ENCODE measurements at regions not wholly inside any gene's neighbourhood (a gene's known extent, or its start where the extent isn't known, plus 50 kb on each side); places are given as distances from the start of the nearest gene placed in this dataset.

GRCh38 chrX:97842468-97843199, 958.9 kb downstream of the RPA4 start:
- no peak overlapping the region for H3K27ac ChIP-seq (ENCODE audit: low read depth, low read length, poor library complexity, severe bottlenecking)
- H4K20me1 ChIP-seq (ENCODE audit: insufficient read depth, low read length), result no peaks in the 10 kb centered on the region
- ChIA-PET POLR2A (no interaction called here), CTCF (ENCODE audit: unreplicated experiment) (no interaction called here)
- H3K79me2 ChIP-seq (ENCODE audit: insufficient read depth, low read depth, low read length), result no peaks in the 10 kb centered on the region
- no peak overlapping the region for H3K4me3 ChIP-seq (ENCODE audit: low read depth, low read length, poor library complexity, severe bottlenecking)
- DNase-seq (ENCODE audit: low spot score), result no peak
- no peak overlapping the region for H3K4me2 ChIP-seq (ENCODE audit: low read length)
- no peaks in the 10 kb centered on the region for H3K9me3 ChIP-seq (ENCODE audit: low read length)
- H2AFZ ChIP-seq (ENCODE audit: low read length), result no peak overlapping the region
- H3K9me2 ChIP-seq (ENCODE audit: insufficient read depth, low read length), result no peaks in the 10 kb centered on the region
- no TSS peak for BruUV-seq (replicated peaks)
- intact Hi-C loops (cut with micrococcal nuclease; ENCODE audit: unreplicated experiment), result no loop called here
- no peaks in the 10 kb centered on the region for H3K4me1 ChIP-seq (ENCODE audit: insufficient read depth, low read length, poor library complexity, severe bottlenecking)
- no peak for TF ChIP-seq CTCF (conservative IDR thresholded peaks at IDR 0.05; ENCODE audit: low read length)
- no peak for TF ChIP-seq EZH2phosphoT487 (IDR thresholded peaks at IDR 0.05; ENCODE audit: borderline replicate concordance, low read depth, low read length)
- H3K36me3 ChIP-seq (ENCODE audit: insufficient read depth, low read length), result no peaks in the 10 kb centered on the region

- BruUV-seq (replicated peaks), result no TSS peak
- POLR2A ChIA-PET, result no interaction called here
- Histone ChIP-seq H3K9me2 (ENCODE audit: insufficient read depth, low read length) (no peaks in the 10 kb centered on the region), H3K27ac (ENCODE audit: low read depth, low read length, poor library complexity, severe bottlenecking) (no peak overlapping the region), H3K79me2 (ENCODE audit: insufficient read depth, low read depth, low read length) (no peaks in the 10 kb centered on the region), H3K36me3 (ENCODE audit: insufficient read depth, low read length) (no peaks in the 10 kb centered on the region), H3K9me3 (ENCODE audit: low read length) (no peaks in the 10 kb centered on the region), H3K4me2 (ENCODE audit: low read length) (no peak overlapping the region), H4K20me1 (ENCODE audit: insufficient read depth, low read length) (no peaks in the 10 kb centered on the region), H2AFZ (ENCODE audit: low read length) (no peak overlapping the region), H3K4me3 (ENCODE audit: low read depth, low read length, poor library complexity, severe bottlenecking) (no peak overlapping the region), H3K4me1 (ENCODE audit: insufficient read depth, low read length, poor library complexity, severe bottlenecking) (no peaks in the 10 kb centered on the region)
- TF ChIP-seq EZH2phosphoT487 (IDR thresholded peaks at IDR 0.05; ENCODE audit: borderline replicate concordance, low read depth, low read length) (no peak), CTCF (conservative IDR thresholded peaks at IDR 0.05; ENCODE audit: low read length) (no peak)
- intact Hi-C loops (cut with micrococcal nuclease; ENCODE audit: unreplicated experiment), result no loop called here
- DNase-seq (ENCODE audit: low spot score), result no peak
- CTCF ChIA-PET (ENCODE audit: unreplicated experiment), result no interaction called here
Observed at GRCh38 chrX:97843200-97843811, 959.6 kb downstream of the RPA4 start.

DNA sequence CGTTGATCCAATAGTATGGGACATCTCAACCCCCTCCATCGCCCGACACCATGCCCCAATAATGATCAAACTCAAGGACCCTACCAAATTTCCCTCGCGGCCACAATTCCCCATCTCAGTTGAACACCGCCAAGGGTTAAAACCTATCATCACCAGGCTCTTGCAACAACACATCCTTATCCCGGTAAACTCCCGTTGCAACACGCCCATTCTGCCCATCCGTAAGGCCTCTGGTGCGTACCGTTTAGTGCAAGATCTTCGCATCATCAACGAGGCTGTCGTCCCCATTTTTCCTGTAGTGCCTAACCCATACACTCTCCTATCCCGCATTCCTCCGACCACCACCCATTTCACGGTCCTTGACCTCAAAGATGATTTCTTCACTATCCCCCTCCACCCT, 960.5 kb downstream of the RPA4 start:
- H3K4me3 ChIP-seq (ENCODE audit: low read depth, low read length, poor library complexity, severe bottlenecking), result no peak overlapping the region
- CTCF ChIA-PET (ENCODE audit: unreplicated experiment), result no interaction called here
- no peaks in the 10 kb centered on the region for H3K36me3 ChIP-seq (ENCODE audit: insufficient read depth, low read length)
- no peak overlapping the region for H2AFZ ChIP-seq (ENCODE audit: low read length)
- no peak overlapping the region for H3K27ac ChIP-seq (ENCODE audit: low read depth, low read length, poor library complexity, severe bottlenecking)
- POLR2A ChIA-PET, result no interaction called here
- TF ChIP-seq EZH2phosphoT487 (IDR thresholded peaks at IDR 0.05; ENCODE audit: borderline replicate concordance, low read depth, low read length), result no peak
- TF ChIP-seq CTCF (conservative IDR thresholded peaks at IDR 0.05; ENCODE audit: low read length), result no peak
- H3K4me2 ChIP-seq (ENCODE audit: low read length), result no peak overlapping the region
- H3K9me2 ChIP-seq (ENCODE audit: insufficient read depth, low read length), result no peaks in the 10 kb centered on the region
- no peaks in the 10 kb centered on the region for H3K4me1 ChIP-seq (ENCODE audit: insufficient read depth, low read length, poor library complexity, severe bottlenecking)
- no TSS peak for BruUV-seq (replicated peaks)
- H3K79me2 ChIP-seq (ENCODE audit: insufficient read depth, low read depth, low read length), result no peaks in the 10 kb centered on the region
- no peaks in the 10 kb centered on the region for H3K9me3 ChIP-seq (ENCODE audit: low read length)
- H4K20me1 ChIP-seq (ENCODE audit: insufficient read depth, low read length), result no peaks in the 10 kb centered on the region
- no peak for DNase-seq (ENCODE audit: low spot score)
- intact Hi-C loops (cut with micrococcal nuclease; ENCODE audit: unreplicated experiment), result no loop called here
